Thyroid gland (tissue), 4 donors: ENCODE measurements at regions not wholly inside any gene's neighbourhood (a gene's known extent, or its start where the extent isn't known, plus 50 kb on each side); places are given as distances from the start of the nearest gene placed in this dataset.

ENCODE experiments used
- POLR2A ChIP-seq, 2 donors: fragments of 450-650 bp; IDR thresholded peaks; one replicate each; pipeline ENCODE4 v1.6.1; 2017; ENCODE audit warnings: antibody characterized with exemption in 2 of 2, mild to moderate bottlenecking in 2 of 2, moderate library complexity in 1 of 2
- TF ChIP-seq, protein P1 (sequence below), 6 experiments: fragments of 200-600 bp in 3 of 6; fragments of 450-650 bp in 3 of 6; sonication (generic) in 3 of 6; IDR thresholded peaks; one replicate each; pipeline ENCODE4 v1.5.1; 2016 to 2019; ENCODE audit warnings: antibody characterized with exemption in 6 of 6, mild to moderate bottlenecking in 2 of 6, inconsistent platforms in 1 of 6, moderate library complexity in 1 of 6

DNA sequence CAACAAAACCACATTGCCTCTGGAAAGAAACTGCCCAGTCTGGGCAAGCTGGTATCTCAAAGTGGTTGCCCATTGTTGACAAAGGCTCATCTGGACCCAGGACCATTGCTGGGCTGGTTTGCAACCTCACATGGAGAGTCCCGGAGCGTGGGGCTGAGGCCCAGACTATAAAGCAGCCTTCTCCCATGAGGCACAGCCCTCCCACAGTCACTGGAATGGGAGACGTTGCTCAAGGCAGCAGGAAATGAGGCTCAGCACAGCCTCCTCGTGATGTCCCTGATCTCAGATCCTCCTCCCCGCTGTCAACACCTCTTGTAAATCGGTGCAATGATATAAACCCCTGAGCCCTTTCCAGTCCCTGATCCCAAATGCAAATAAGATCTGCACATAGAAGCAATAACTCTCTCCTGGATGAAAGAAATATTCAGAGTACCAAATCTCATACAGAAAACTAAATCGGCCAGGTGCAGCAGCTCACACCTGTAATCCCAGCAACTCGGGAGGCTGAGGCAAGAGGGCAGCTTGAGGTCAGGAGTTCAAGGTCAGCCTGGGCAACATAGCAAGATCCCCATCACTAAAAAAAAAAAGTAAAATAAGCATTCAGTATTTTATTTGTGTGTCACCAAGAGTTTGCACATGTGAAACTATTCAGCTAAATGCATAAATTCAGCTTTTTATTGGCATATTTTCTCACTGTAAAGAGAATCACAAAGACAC, 103.0 kb upstream of the RREB1 start:
- TF ChIP-seq, protein P1, sequence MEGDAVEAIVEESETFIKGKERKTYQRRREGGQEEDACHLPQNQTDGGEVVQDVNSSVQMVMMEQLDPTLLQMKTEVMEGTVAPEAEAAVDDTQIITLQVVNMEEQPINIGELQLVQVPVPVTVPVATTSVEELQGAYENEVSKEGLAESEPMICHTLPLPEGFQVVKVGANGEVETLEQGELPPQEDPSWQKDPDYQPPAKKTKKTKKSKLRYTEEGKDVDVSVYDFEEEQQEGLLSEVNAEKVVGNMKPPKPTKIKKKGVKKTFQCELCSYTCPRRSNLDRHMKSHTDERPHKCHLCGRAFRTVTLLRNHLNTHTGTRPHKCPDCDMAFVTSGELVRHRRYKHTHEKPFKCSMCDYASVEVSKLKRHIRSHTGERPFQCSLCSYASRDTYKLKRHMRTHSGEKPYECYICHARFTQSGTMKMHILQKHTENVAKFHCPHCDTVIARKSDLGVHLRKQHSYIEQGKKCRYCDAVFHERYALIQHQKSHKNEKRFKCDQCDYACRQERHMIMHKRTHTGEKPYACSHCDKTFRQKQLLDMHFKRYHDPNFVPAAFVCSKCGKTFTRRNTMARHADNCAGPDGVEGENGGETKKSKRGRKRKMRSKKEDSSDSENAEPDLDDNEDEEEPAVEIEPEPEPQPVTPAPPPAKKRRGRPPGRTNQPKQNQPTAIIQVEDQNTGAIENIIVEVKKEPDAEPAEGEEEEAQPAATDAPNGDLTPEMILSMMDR (IDR thresholded peaks at IDR 0.05) = no peak
- TF ChIP-seq POLR2A (IDR thresholded peaks at IDR 0.05) = no peak
